ENCODE measurements at regions not wholly inside any gene's neighbourhood (a gene's known extent, or its start where the extent isn't known, plus 50 kb on each side); places are given as distances from the start of the nearest gene placed in this dataset.

GRCh38 chr20:60947819-60948218 lies 304.2 kb upstream of the CDH4 start:
- no peak for DNase-seq (ENCODE audit: low read depth, low spot score)

- DNase-seq (ENCODE audit: low read depth, low spot score): no peak
These were observed 303.8 kb upstream of the CDH4 start for GRCh38 chr20:60948224-60948623.

- no peak for DNase-seq (ENCODE audit: low read depth, low spot score)
These were observed 301.5 kb upstream of the CDH4 start for GRCh38 chr20:60950561-60950960.

GRCh38 chr20:60950974-60951373 lies 301.1 kb upstream of the CDH4 start:
- DNase-seq (ENCODE audit: low read depth, low spot score): no peak

GRCh38 chr20:60952861-60953260 lies 299.2 kb upstream of the CDH4 start:
- no peak for DNase-seq (ENCODE audit: low read depth, low spot score)

- no peak for DNase-seq (ENCODE audit: low read depth, low spot score)
These were observed 298.7 kb upstream of the CDH4 start for GRCh38 chr20:60953321-60953720.

- DNase-seq (ENCODE audit: low read depth, low spot score): no peak
These were observed 296.4 kb upstream of the CDH4 start for GRCh38 chr20:60955706-60956105.

- DNase-seq (ENCODE audit: low read depth, low spot score): no peak
These were observed 295.9 kb upstream of the CDH4 start for GRCh38 chr20:60956194-60956593.

GRCh38 chr20:60957621-60958020 lies 294.4 kb upstream of the CDH4 start:
- DNase-seq (ENCODE audit: low read depth, low spot score): no peak

GRCh38 chr20:60959971-60960370 lies 292.1 kb upstream of the CDH4 start:
- DNase-seq (ENCODE audit: low read depth, low spot score): no peak

GRCh38 chr20:60960500-60960899 lies 291.6 kb upstream of the CDH4 start:
- no peak for DNase-seq (ENCODE audit: low read depth, low spot score)

GRCh38 chr20:60961551-60961950 lies 290.5 kb upstream of the CDH4 start:
- no peak for DNase-seq (ENCODE audit: low read depth, low spot score)

GRCh38 chr20:60962367-60963045 lies 289.6 kb upstream of the CDH4 start:
- no peak for DNase-seq (ENCODE audit: low read depth, low spot score)

- no peak for DNase-seq (ENCODE audit: low read depth, low spot score)
These were observed 288.9 kb upstream of the CDH4 start for GRCh38 chr20:60963146-60963545.

GRCh38 chr20:60964911-60965310 lies 287.1 kb upstream of the CDH4 start:
- no peak for DNase-seq (ENCODE audit: low read depth, low spot score)

GRCh38 chr20:60966031-60966430 lies 286.0 kb upstream of the CDH4 start:
- no peak for DNase-seq (ENCODE audit: low read depth, low spot score)

- DNase-seq (ENCODE audit: low read depth, low spot score): no peak
These were observed 285.3 kb upstream of the CDH4 start for GRCh38 chr20:60966766-60967165.

GRCh38 chr20:60967431-60968316 lies 284.4 kb upstream of the CDH4 start:
- DNase-seq (ENCODE audit: low read depth, low spot score): no peak

GRCh38 chr20:60968853-60969720 lies 283.0 kb upstream of the CDH4 start:
- DNase-seq (ENCODE audit: low read depth, low spot score): no peak

- no peak for DNase-seq (ENCODE audit: low read depth, low spot score)
These were observed 281.5 kb upstream of the CDH4 start for GRCh38 chr20:60970601-60971000.

GRCh38 chr20:60974022-60974421 lies 278.0 kb upstream of the CDH4 start:
- DNase-seq (ENCODE audit: low read depth, low spot score): no peak

GRCh38 chr20:60974441-60974945 lies 277.6 kb upstream of the CDH4 start:
- DNase-seq (ENCODE audit: low read depth, low spot score): no peak
